ENCODE measurements at regions not wholly inside any gene's neighbourhood (a gene's known extent, or its start where the extent isn't known, plus 50 kb on each side); places are given as distances from the start of the nearest gene placed in this dataset.

- H3K4me1 ChIP-seq (ENCODE audit: insufficient read depth, low read length), result no peaks in the 10 kb centered on the region
- no peaks in the 10 kb centered on the region for H3K4me1 Mint-ChIP-seq
- H3K9me3 Mint-ChIP-seq, result peaks cover 0 to 2% (median 0%) of the 10 kb centered on the region in 5 donors
- H3K4me3 ChIP-seq (ENCODE audit: low read length), result no peak overlapping the region
- no peak overlapping the region for H3K27ac ChIP-seq (ENCODE audit: low read depth, low read length)
- POLR2A ChIA-PET, result no interaction called here
- DNase-seq, result no peak
- no peaks in the 10 kb centered on the region for H3K27me3 ChIP-seq (ENCODE audit: insufficient read depth, low read length, poor library complexity, severe bottlenecking)
- H3K36me3 Mint-ChIP-seq, result no peaks in the 10 kb centered on the region
- no peak overlapping the region for H3K4me3 Mint-ChIP-seq
- H3K27me3 Mint-ChIP-seq, result peaks cover 0 to 10% of the 10 kb centered on the region in 2 donors
- H3K36me3 ChIP-seq (ENCODE audit: insufficient read depth, low read length), result no peaks in the 10 kb centered on the region
- CTCF ChIA-PET, result no interaction called here
- no peak overlapping the region for H3K27ac Mint-ChIP-seq
- H3K9me3 ChIP-seq (ENCODE audit: low read length), result no peaks in the 10 kb centered on the region
These were observed 674.6 kb downstream of the EPM2A start for GRCh38 chr6:145060714-145061113.

DNA sequence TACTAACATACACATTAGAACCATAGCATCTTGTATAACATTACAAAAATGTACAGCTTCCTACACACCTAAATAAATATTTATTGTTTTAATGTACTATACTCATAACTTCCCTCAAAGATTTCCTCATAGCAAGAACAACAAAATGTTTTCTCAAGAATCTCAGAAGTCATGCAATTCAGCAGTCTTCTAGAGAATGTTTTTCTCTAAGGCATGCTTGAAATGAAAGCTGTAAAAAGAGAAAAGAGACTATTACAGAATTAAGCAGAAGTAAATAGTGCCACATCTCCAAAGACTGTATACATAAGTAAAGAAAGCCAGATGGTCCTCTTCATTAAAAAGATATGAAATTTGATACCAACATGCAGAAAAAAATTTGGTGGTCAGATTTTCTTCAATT lies 672.2 kb downstream of the EPM2A start:
- CTCF ChIA-PET, result no interaction called here
- no peak for DNase-seq

DNA sequence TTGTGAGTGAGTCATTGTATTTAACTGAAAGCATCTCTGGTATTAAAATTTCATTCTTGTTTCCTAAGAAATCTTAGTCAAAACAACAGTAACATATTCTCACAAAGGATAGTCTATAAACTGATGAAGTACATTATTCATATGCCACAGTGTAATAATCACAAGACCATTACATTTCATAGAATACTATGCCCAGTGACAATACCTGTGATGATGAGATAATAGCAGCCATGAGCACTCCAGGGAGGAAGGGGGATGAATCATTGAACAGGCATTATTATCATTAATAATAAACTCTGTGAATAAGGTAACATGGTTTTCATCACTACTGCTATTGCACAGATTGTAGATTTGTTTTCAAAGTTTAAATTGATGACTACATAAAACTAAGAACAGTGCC lies 667.9 kb downstream of the EPM2A start:
- no peak overlapping the region for H3K27ac ChIP-seq (ENCODE audit: low read depth, low read length)
- no peak overlapping the region for H3K4me3 Mint-ChIP-seq
- H3K4me1 ChIP-seq (ENCODE audit: insufficient read depth, low read length), result no peaks in the 10 kb centered on the region
- no peaks in the 10 kb centered on the region for H3K4me1 Mint-ChIP-seq
- H3K36me3 Mint-ChIP-seq, result no peaks in the 10 kb centered on the region
- no peak for DNase-seq
- H3K36me3 ChIP-seq (ENCODE audit: insufficient read depth, low read length), result no peaks in the 10 kb centered on the region
- no peak overlapping the region for H3K4me3 ChIP-seq (ENCODE audit: low read length)
- POLR2A ChIA-PET, result no interaction called here
- peaks cover 7 to 46% of the 10 kb centered on the region in 2 donors for H3K27me3 Mint-ChIP-seq
- no peaks in the 10 kb centered on the region for H3K27me3 ChIP-seq (ENCODE audit: insufficient read depth, low read length, poor library complexity, severe bottlenecking)
- CTCF ChIA-PET, result no interaction called here
- H3K27ac Mint-ChIP-seq, result no peak overlapping the region
- H3K9me3 ChIP-seq (ENCODE audit: low read length), result no peaks in the 10 kb centered on the region
- peaks cover 0 to 5% (median 5%) of the 10 kb centered on the region in 5 donors for H3K9me3 Mint-ChIP-seq

More for the DNA sequence above, 672.2 kb downstream of the EPM2A start:
- Mint-ChIP-seq H3K4me1 (no peaks in the 10 kb centered on the region), H3K4me3 (no peak overlapping the region), H3K27ac (no peak overlapping the region), H3K36me3 (no peaks in the 10 kb centered on the region), H3K9me3 (peaks cover 0 to 5% (median 0%) of the 10 kb centered on the region in 5 donors), H3K27me3 (peaks cover 3 to 26% of the 10 kb centered on the region in 2 donors)
- no peaks in the 10 kb centered on the region for H3K36me3 ChIP-seq (ENCODE audit: insufficient read depth, low read length)
- no peaks in the 10 kb centered on the region for H3K4me1 ChIP-seq (ENCODE audit: insufficient read depth, low read length)
- no peaks in the 10 kb centered on the region for H3K9me3 ChIP-seq (ENCODE audit: low read length)
- no peak overlapping the region for H3K27ac ChIP-seq (ENCODE audit: low read depth, low read length)
- H3K27me3 ChIP-seq (ENCODE audit: insufficient read depth, low read length, poor library complexity, severe bottlenecking), result no peaks in the 10 kb centered on the region
- H3K4me3 ChIP-seq (ENCODE audit: low read length), result no peak overlapping the region
- POLR2A ChIA-PET, result no interaction called here

DNA sequence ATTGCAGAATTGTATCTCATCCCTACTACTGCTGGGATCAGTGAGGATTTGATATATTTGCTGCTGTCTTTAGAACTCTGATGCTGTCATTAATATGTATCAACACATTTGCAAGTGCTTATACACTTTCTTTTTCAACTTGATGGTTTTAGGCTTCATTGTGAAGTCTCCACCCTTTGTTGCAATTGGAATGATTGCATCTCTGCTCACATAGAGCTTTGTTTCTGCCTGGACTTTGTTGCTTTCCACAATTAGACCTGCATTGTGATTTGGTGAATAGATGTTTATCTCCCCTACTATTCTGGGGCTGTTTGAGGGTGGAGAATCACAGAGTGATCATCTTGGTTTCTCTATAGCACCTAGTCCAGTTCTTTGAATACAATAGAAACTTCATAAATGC lies 666.7 kb downstream of the EPM2A start:
- no peak overlapping the region for H3K4me3 Mint-ChIP-seq
- ChIA-PET POLR2A (no interaction called here), CTCF (no interaction called here)
- H3K4me1 Mint-ChIP-seq, result no peaks in the 10 kb centered on the region
- H3K36me3 Mint-ChIP-seq, result no peaks in the 10 kb centered on the region
- H3K27ac ChIP-seq (ENCODE audit: low read depth, low read length), result no peak overlapping the region
- no peaks in the 10 kb centered on the region for H3K36me3 ChIP-seq (ENCODE audit: insufficient read depth, low read length)
- H3K9me3 Mint-ChIP-seq, result peaks cover 0 to 6% (median 5%) of the 10 kb centered on the region in 5 donors
- no peaks in the 10 kb centered on the region for H3K27me3 ChIP-seq (ENCODE audit: insufficient read depth, low read length, poor library complexity, severe bottlenecking)
- no peak overlapping the region for H3K27ac Mint-ChIP-seq
- DNase-seq, result no peak
- no peak overlapping the region for H3K4me3 ChIP-seq (ENCODE audit: low read length)
- peaks cover 7 to 46% of the 10 kb centered on the region in 2 donors for H3K27me3 Mint-ChIP-seq
- H3K4me1 ChIP-seq (ENCODE audit: insufficient read depth, low read length), result no peaks in the 10 kb centered on the region
- no peaks in the 10 kb centered on the region for H3K9me3 ChIP-seq (ENCODE audit: low read length)

GRCh38 chr6:145069966-145070365 lies 665.4 kb downstream of the EPM2A start:
- Histone ChIP-seq H3K9me3 (ENCODE audit: low read length) (no peaks in the 10 kb centered on the region), H3K27ac (ENCODE audit: low read depth, low read length) (no peak overlapping the region), H3K36me3 (ENCODE audit: insufficient read depth, low read length) (no peaks in the 10 kb centered on the region), H3K27me3 (ENCODE audit: insufficient read depth, low read length, poor library complexity, severe bottlenecking) (no peaks in the 10 kb centered on the region), H3K4me1 (ENCODE audit: insufficient read depth, low read length) (no peaks in the 10 kb centered on the region), H3K4me3 (ENCODE audit: low read length) (no peak overlapping the region)
- Mint-ChIP-seq H3K27ac (no peak overlapping the region), H3K9me3 (peaks cover 0 to 6% (median 5%) of the 10 kb centered on the region in 5 donors), H3K36me3 (no peaks in the 10 kb centered on the region), H3K4me1 (no peaks in the 10 kb centered on the region), H3K4me3 (no peak overlapping the region), H3K27me3 (peaks cover 7 to 51% of the 10 kb centered on the region in 2 donors)
- POLR2A ChIA-PET, result no interaction called here
- CTCF ChIA-PET, result no interaction called here
- DNase-seq, result no peak

GRCh38 chr6:145070791-145071190 lies 664.5 kb downstream of the EPM2A start:
- H3K36me3 ChIP-seq (ENCODE audit: insufficient read depth, low read length), result no peaks in the 10 kb centered on the region
- H3K4me1 Mint-ChIP-seq, result no peaks in the 10 kb centered on the region
- H3K27ac Mint-ChIP-seq, result no peak overlapping the region
- DNase-seq, result no peak
- H3K9me3 Mint-ChIP-seq, result peaks cover 0 to 6% (median 3%) of the 10 kb centered on the region in 5 donors
- H3K36me3 Mint-ChIP-seq, result no peaks in the 10 kb centered on the region
- H3K4me3 ChIP-seq (ENCODE audit: low read length), result no peak overlapping the region
- ChIA-PET POLR2A (no interaction called here), CTCF (no interaction called here)
- H3K9me3 ChIP-seq (ENCODE audit: low read length), result no peaks in the 10 kb centered on the region
- no peaks in the 10 kb centered on the region for H3K4me1 ChIP-seq (ENCODE audit: insufficient read depth, low read length)
- H3K27ac ChIP-seq (ENCODE audit: low read depth, low read length), result no peak overlapping the region
- H3K4me3 Mint-ChIP-seq, result no peak overlapping the region
- H3K27me3 Mint-ChIP-seq, result peaks cover 7 to 46% of the 10 kb centered on the region in 2 donors
- H3K27me3 ChIP-seq (ENCODE audit: insufficient read depth, low read length, poor library complexity, severe bottlenecking), result no peaks in the 10 kb centered on the region

DNA sequence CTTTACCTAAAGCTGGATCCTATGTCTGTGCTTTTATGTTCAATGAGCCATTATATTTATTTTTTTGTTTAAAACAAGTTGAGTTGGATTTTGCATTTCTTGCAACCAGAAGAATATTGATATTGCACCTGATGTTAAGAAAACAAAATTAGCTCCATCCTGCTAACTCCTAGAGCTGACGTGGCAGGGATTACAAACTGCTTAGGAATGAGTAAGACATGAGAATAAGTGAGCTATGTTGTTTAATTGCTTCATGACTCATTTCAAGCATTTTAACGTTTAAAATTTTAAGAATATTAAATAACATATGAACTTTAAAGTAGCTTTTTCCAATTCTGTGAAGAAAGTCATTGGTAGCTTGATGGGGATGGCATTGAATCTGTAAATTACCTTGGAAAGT lies 663.5 kb downstream of the EPM2A start:
- Histone ChIP-seq H3K4me3 (ENCODE audit: low read length) (no peak overlapping the region), H3K27me3 (ENCODE audit: insufficient read depth, low read length, poor library complexity, severe bottlenecking) (no peaks in the 10 kb centered on the region), H3K4me1 (ENCODE audit: insufficient read depth, low read length) (no peaks in the 10 kb centered on the region), H3K27ac (ENCODE audit: low read depth, low read length) (no peak overlapping the region), H3K9me3 (ENCODE audit: low read length) (no peaks in the 10 kb centered on the region), H3K36me3 (ENCODE audit: insufficient read depth, low read length) (no peaks in the 10 kb centered on the region)
- Mint-ChIP-seq H3K4me1 (no peaks in the 10 kb centered on the region), H3K27me3 (peaks cover 7 to 41% of the 10 kb centered on the region in 2 donors), H3K9me3 (peaks cover 0 to 6% (median 0%) of the 10 kb centered on the region in 5 donors), H3K27ac (no peak overlapping the region), H3K4me3 (no peak overlapping the region), H3K36me3 (no peaks in the 10 kb centered on the region)
- DNase-seq, result no peak
- POLR2A ChIA-PET, result no interaction called here
- CTCF ChIA-PET, result no interaction called here

DNA sequence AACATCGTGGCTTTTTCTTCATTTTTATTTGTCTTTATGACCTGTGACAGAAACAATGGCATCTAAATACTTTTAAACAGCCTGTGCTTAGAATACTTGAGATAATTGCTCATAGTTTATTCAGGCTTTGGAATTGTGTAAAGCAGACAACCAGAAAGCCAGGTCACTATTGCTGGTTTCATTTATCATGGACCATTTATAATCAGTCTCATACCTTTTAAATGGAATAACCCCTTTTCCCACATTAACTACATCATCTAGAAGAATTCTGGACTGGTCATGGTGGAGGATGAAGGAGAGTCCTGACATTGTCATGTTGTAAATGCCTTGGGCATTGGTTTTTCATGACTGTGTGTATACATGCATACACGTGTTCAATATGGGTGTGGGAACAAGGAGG lies 661.5 kb downstream of the EPM2A start:
- H3K27ac Mint-ChIP-seq, result no peak overlapping the region
- H3K27me3 Mint-ChIP-seq, result peaks cover 4 to 26% of the 10 kb centered on the region in 2 donors
- ChIA-PET POLR2A (no interaction called here), CTCF (no interaction called here)
- H3K4me1 Mint-ChIP-seq, result no peaks in the 10 kb centered on the region
- no peaks in the 10 kb centered on the region for H3K36me3 ChIP-seq (ENCODE audit: insufficient read depth, low read length)
- no peaks in the 10 kb centered on the region for H3K4me1 ChIP-seq (ENCODE audit: insufficient read depth, low read length)
- no peaks in the 10 kb centered on the region for H3K36me3 Mint-ChIP-seq
- H3K27me3 ChIP-seq (ENCODE audit: insufficient read depth, low read length, poor library complexity, severe bottlenecking), result no peaks in the 10 kb centered on the region
- H3K4me3 ChIP-seq (ENCODE audit: low read length), result no peak overlapping the region
- no peak overlapping the region for H3K4me3 Mint-ChIP-seq
- H3K9me3 ChIP-seq (ENCODE audit: low read length), result no peaks in the 10 kb centered on the region
- peaks cover 0 to 6% (median 0%) of the 10 kb centered on the region in 5 donors for H3K9me3 Mint-ChIP-seq
- no peak overlapping the region for H3K27ac ChIP-seq (ENCODE audit: low read depth, low read length)
- DNase-seq, result no peak

DNA sequence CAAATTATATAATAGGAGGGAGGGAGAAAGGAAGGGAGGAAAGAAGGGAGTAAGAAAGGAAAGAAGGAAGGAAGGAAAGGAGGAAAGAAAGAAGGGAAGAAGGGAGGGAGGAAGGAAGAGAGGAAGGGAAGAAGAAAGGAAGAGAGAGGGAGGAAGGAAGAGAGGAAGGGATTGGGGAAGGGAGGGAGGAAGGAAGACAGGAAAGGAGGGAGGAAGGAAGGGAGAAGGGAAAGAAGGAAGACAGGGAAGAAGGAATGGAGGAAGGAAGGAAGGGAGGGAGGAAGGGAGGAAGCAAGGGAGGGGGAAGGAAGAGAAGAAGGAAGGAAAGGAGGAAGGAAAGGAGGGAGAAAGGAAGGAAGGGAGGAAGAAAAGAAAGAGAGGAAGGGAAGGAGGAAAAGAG lies 660.5 kb downstream of the EPM2A start:
- peaks cover 0 to 5% (median 0%) of the 10 kb centered on the region in 5 donors for H3K9me3 Mint-ChIP-seq
- no peak for DNase-seq
- CTCF ChIA-PET, result no interaction called here
- no peaks in the 10 kb centered on the region for H3K9me3 ChIP-seq (ENCODE audit: low read length)
- H3K4me3 ChIP-seq (ENCODE audit: low read length), result no peak overlapping the region
- no peaks in the 10 kb centered on the region for H3K36me3 Mint-ChIP-seq
- no peaks in the 10 kb centered on the region for H3K27me3 ChIP-seq (ENCODE audit: insufficient read depth, low read length, poor library complexity, severe bottlenecking)
- no peak overlapping the region for H3K27ac ChIP-seq (ENCODE audit: low read depth, low read length)
- H3K4me3 Mint-ChIP-seq, result no peak overlapping the region
- no peaks in the 10 kb centered on the region for H3K4me1 ChIP-seq (ENCODE audit: insufficient read depth, low read length)
- H3K27me3 Mint-ChIP-seq, result peaks cover 0 to 18% of the 10 kb centered on the region in 2 donors
- no peak overlapping the region for H3K27ac Mint-ChIP-seq
- POLR2A ChIA-PET, result no interaction called here
- H3K36me3 ChIP-seq (ENCODE audit: insufficient read depth, low read length), result no peaks in the 10 kb centered on the region
- H3K4me1 Mint-ChIP-seq, result no peaks in the 10 kb centered on the region

All from CD8-positive, alpha-beta memory T cell (primary cell).